ENCODE measurements at regions not wholly inside any gene's neighbourhood (a gene's known extent, or its start where the extent isn't known, plus 50 kb on each side); places are given as distances from the start of the nearest gene placed in this dataset.

DNA sequence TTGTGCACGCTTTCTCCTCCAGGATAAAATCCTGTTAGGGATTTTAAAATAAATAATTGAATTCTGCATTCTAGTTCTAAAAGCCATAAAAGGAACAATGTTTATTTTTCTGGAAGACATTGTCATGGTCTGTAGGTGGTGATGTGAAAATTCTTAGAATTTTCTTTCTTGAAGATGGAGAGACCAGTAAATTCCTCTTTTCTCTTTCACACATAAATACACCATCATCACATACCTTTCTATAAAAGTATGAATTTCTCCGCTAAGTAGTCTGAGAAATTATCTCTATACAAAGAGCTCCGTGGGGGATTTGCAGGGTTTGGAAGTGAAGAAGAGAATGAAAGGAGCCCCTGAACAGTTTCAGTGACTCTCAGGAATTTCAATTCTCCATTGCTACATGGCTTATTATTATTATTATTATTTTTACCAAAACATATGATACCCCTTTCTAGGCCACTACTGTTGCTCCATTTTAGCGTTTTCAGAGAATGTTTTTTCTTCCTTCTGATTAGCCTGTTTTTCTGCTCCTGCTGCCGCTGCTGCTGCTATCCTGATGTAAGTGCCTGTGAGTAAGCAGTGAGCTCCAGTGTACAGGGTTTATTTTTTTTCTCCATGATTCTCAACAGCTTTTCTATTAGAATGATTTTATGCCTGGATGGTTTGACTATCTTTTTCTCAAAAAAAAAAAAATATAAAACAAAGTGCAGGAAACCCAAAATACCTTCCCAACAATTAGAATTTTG, 145.8 kb downstream of the SAMD5 start:
- Mint-ChIP-seq H3K36me3 (no peaks in the 10 kb centered on the region), H3K4me1 (no peaks in the 10 kb centered on the region)

DNA sequence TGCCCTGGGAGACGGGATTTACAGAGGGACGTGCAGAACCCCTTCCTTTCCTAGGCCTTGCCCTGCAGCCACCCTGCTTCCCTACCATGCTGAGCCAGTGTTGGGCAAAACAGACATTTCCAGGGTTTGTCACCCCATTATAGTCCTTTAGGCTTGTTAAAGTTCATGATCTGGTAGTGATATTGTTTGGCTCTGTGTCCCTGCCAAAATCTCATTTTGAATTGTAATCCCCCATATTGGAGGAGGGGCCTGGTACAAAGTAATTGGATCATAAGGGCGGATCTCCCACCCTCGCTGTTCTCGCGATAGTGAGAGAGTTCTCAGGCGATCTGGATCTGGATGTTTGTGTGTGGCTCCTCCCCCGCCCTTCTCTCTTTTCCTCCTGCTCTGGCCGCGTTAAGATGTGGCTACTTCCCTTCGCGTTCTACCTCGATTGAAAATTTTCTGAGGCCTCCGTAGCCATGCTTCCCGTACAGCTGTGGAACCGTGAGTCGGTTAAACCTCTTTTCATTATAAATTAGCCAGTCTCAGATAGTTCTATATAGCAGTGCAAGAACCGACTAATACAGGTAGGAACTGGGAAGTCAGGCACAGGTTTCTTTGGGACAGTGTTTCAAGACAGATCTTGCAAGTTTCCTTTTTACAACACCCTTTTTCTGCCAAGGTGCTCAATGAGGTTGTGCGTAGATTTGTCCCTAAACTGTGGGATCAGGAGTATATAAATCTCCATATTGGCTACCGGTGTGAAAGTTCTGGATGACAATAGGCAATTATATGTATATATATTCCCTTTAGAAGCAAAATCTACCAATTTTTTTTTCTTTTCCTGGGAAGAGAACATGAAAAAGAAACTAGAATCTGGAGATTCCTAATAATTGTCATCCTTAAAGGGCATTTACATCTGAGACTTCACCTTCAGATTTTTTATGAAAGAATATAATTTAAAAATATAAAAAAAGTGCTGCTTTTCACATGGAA, 152.1 kb downstream of the SAMD5 start:
- H3K9me3 Mint-ChIP-seq, result peaks cover 0 to 1% (median 0%) of the 10 kb centered on the region in 3 donors
- H3K4me1 Mint-ChIP-seq, result no peaks in the 10 kb centered on the region
- no peak overlapping the region for H3K4me3 Mint-ChIP-seq
- no peaks in the 10 kb centered on the region for H3K27me3 Mint-ChIP-seq
- no peaks in the 10 kb centered on the region for H3K36me3 Mint-ChIP-seq
- H3K27ac Mint-ChIP-seq, result no peak overlapping the region

More for the DNA sequence above, 145.8 kb downstream of the SAMD5 start:
- Mint-ChIP-seq H3K27me3 (peaks cover 3% of the 10 kb centered on the region), H3K4me3 (no peak overlapping the region), H3K9me3 (peaks cover 0 to 5% (median 0%) of the 10 kb centered on the region in 3 donors), H3K27ac (no peak overlapping the region)

DNA sequence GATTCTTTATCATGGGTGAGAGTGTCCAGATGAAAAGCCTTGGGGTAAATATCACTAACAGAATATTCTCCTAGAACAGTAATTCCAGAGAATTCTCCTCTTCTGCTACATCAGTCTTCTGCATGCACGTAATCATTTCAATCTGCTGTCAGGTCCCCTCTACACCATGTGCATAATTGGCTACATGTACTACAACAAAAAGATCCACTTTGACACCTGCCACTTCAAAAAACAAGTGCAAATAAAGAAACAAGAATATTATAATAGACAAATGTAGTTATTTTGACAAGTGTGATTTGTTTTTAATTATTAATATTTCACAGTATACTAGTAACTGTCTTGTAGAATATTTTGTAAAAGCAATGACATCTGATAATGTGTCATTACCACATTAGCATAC, 154.2 kb downstream of the SAMD5 start:
- Mint-ChIP-seq H3K27me3 (no peaks in the 10 kb centered on the region), H3K36me3 (no peaks in the 10 kb centered on the region), H3K4me3 (no peak overlapping the region), H3K4me1 (no peaks in the 10 kb centered on the region), H3K27ac (no peak overlapping the region), H3K9me3 (peaks cover 0 to 1% (median 0%) of the 10 kb centered on the region in 3 donors)

DNA sequence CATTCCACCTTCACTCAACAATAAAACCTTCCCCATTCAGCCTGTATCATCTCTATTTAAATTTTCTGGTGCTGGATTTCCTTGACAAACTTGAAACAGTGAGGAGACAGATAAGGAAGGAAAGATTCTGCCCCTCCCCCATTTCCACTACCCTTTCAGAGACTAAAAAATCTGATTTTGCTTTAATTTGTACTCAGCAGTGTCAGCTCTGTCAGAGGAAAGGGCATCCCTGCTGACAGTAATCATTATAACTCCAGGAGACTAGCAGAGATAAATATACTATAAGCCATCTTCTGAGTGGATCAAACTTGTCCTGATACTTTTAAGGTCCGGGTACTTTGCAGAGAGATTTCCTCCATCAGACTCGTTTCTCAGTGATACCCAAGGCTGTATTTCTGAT, 155.6 kb downstream of the SAMD5 start:
- Mint-ChIP-seq H3K9me3 (peaks cover 0 to 4% (median 3%) of the 10 kb centered on the region in 3 donors), H3K27ac (no peak overlapping the region), H3K27me3 (no peaks in the 10 kb centered on the region), H3K4me1 (no peaks in the 10 kb centered on the region), H3K4me3 (no peak overlapping the region), H3K36me3 (no peaks in the 10 kb centered on the region)

DNA sequence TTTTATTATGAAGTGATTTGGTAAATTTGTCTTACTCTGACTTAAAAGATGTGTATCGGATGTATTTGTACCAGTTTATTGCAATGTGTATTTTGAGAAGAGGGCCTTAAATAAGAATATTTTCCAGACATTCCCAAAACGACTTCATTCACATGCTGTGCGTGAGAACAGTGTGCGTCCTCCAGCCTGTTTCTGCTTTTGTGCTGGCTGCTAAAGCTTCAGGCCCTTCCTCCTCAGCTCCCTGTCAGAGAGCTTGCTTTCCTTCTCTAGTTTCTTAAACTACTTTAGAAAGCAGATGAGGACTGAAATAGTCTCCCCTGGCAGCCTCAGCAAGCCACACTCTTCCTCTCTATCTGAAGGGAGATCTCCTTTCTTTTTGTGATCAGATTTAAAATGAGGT, 157.8 kb downstream of the SAMD5 start:
- Mint-ChIP-seq H3K4me3 (no peak overlapping the region), H3K4me1 (peaks cover 0 to 1% (median 0%) of the 10 kb centered on the region in 3 donors), H3K27me3 (no peaks in the 10 kb centered on the region), H3K9me3 (peaks cover 2 to 5% (median 3%) of the 10 kb centered on the region in 3 donors), H3K36me3 (peaks cover 2% of the 10 kb centered on the region), H3K27ac (no peak overlapping the region)

DNA sequence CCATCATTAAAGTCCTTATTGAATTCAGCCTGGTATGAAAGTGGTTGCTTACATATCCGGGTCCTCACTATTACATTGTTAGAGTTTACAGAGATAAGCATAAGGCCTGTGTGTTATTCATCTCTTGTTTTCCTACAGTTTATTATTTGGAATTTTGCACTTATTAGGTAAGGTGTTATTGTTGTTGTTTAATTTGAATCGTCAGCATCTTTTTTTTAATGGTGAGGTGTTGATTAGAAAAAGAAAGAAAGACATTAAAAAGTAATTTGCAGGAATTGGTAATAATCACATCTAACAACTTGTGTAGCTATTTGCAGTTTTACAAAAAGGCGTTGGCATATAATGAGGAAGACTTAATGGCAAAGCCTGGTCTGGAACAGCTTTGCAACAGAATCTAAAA, 158.6 kb downstream of the SAMD5 start:
- Mint-ChIP-seq H3K36me3 (peaks cover 2% of the 10 kb centered on the region), H3K9me3 (peaks cover 2 to 5% (median 3%) of the 10 kb centered on the region in 3 donors), H3K27me3 (no peaks in the 10 kb centered on the region), H3K4me3 (no peak overlapping the region), H3K4me1 (peaks cover 0 to 1% (median 0%) of the 10 kb centered on the region in 3 donors), H3K27ac (no peak overlapping the region)

DNA sequence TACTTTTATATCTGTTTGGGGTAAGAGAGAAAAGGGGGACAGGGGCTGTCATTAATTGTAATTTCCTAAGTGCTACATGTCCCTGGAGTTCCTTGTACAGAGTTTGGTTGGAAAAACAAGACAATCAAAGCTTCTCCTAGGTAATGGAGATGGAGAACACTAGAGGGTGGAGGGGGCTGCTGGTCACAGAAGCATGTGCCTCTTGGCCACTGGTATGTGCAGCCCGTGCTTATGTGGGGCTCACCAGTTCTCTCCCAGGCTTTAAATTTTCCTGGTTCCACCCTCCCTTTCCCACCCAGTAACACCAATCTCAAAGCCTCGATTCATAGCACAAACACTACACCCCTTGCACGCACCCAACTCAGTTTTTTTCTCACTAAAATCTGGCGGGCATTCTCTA, 165.6 kb downstream of the SAMD5 start:
- Mint-ChIP-seq H3K27me3 (no peaks in the 10 kb centered on the region), H3K9me3 (peaks cover under 1 to 5% (median 2%) of the 10 kb centered on the region in 3 donors), H3K4me3 (no peak overlapping the region), H3K36me3 (peaks cover 2% of the 10 kb centered on the region), H3K4me1 (peaks cover 0 to 1% (median 0%) of the 10 kb centered on the region in 3 donors), H3K27ac (no peak overlapping the region)

DNA sequence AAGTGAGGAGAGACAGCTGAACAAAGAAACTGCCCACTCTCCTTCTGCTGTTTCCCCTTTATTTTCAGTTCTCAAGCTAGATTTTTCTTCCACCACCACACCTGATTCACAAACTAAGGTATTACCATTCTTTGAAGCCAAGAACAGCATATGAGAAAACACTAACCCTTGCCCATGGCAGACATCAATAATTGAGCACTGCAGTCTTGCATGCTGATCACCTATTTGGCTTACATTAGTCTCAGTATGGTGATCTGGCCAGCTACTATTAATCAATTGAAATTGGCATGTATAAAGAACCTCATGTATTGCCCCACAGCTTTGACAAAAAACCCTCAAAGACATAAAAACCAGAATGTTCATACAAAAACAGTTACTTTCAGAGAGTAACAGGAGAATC, 166.3 kb downstream of the SAMD5 start:
- Mint-ChIP-seq H3K36me3 (no peaks in the 10 kb centered on the region), H3K4me3 (no peak overlapping the region), H3K27ac (no peak overlapping the region), H3K27me3 (no peaks in the 10 kb centered on the region), H3K9me3 (peaks cover 0 to 5% (median 2%) of the 10 kb centered on the region in 3 donors), H3K4me1 (no peaks in the 10 kb centered on the region)

DNA sequence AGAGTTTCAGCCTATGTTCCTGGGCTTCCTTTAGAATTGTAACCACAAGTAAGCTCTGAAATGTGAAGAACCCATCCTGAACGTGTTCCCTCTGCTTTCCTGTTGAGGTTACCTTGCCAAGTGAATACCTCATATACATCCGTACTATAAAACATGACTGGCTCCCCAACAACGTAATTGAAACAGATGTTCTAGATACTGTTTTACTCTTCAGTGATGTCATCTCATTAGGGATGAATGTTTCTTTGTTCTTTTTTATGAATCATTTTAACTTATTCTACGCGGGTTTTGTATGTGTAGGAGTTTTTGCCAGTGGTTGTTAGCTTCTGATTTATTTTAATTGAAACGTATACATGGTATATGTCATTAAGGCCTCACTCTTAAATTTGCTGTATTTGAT, 166.8 kb downstream of the SAMD5 start:
- Mint-ChIP-seq H3K9me3 (peaks cover 0 to 5% (median 2%) of the 10 kb centered on the region in 3 donors), H3K4me3 (no peak overlapping the region)

DNA sequence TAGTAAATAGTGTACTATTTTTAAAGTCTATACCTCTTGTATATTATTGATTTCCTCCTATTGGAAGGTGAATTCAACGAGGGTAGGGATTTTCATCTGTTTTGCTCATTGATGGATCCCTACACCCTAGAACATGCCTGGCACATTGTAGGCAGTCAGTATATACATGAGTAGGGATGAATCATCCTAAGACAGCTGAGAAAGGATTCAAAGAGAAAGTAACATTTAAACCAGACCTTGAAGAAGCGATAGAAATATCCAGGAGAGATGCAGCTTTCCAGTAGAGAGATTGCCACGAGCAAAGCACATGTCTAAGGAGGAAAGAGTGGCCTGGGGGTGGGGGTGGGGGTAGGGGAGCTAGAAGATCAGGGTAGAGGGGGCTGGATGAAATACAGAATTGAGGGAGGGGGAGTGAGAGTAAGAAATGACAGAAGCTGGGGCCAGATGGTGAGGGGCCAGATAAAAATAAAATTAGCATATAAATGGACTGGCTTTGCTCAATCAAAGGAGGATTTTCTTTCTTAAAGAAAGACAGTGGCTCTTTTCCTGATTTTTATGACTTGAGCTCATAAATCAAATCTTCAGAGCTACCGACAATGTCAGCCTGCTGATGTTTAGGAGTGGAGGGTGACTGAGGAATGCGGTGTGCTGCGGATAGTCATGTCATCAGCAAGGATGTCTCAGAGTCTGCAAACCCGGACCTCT, 168.2 kb downstream of the SAMD5 start:
- peaks cover 0 to 5% (median 0%) of the 10 kb centered on the region in 3 donors for H3K9me3 Mint-ChIP-seq
- H3K4me1 Mint-ChIP-seq, result no peaks in the 10 kb centered on the region
- H3K36me3 Mint-ChIP-seq, result no peaks in the 10 kb centered on the region
- H3K27me3 Mint-ChIP-seq, result no peaks in the 10 kb centered on the region
- no peak overlapping the region for H3K4me3 Mint-ChIP-seq
- no peak overlapping the region for H3K27ac Mint-ChIP-seq

More for the DNA sequence above, 166.8 kb downstream of the SAMD5 start:
- H3K4me1 Mint-ChIP-seq, result no peaks in the 10 kb centered on the region
- H3K27me3 Mint-ChIP-seq, result no peaks in the 10 kb centered on the region
- no peak overlapping the region for H3K27ac Mint-ChIP-seq
- H3K36me3 Mint-ChIP-seq, result no peaks in the 10 kb centered on the region

DNA sequence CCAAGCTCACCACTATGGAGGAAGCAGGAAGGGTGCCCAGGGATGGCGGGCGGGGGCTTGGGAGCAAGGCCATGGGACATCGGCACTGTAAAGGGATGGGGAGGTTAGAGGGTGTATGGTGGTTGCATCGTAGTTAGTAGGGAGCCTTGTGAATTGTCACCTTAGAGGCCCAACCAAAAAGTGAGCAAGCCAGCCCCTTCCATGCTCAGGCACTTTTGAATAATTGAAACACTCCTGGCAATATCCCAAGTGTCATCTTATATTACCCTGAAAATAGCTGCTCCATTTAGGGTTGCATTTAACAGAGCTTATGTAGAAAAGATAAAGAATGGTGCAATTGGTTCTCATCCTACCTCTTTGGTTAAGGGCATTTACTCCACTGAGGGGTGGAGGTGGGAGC, 169.2 kb downstream of the SAMD5 start:
- Mint-ChIP-seq H3K4me1 (no peaks in the 10 kb centered on the region), H3K9me3 (peaks cover 0 to 5% (median 0%) of the 10 kb centered on the region in 3 donors), H3K4me3 (no peak overlapping the region), H3K27me3 (no peaks in the 10 kb centered on the region), H3K27ac (no peak overlapping the region), H3K36me3 (no peaks in the 10 kb centered on the region)

DNA sequence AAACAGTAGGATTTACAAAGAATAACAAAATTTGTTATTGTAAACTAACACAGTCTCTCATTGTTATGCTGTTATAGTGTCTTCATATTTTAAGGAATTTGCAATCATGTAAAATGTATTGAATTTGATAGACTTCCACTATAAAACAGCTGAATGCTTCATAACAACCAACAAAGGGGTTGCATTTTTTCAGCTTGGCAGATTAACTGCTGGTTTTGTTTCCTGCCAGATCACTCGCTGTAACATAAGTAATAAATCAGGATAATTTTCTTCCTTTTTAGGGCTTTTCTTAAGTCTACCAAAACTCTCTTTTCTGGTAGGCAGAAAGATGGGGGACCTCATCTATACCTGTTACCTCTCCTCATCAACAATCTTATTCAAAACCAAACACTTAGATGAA, 169.8 kb downstream of the SAMD5 start:
- Mint-ChIP-seq H3K9me3 (peaks cover 0 to 5% (median 0%) of the 10 kb centered on the region in 3 donors), H3K36me3 (no peaks in the 10 kb centered on the region), H3K4me3 (no peak overlapping the region), H3K27me3 (no peaks in the 10 kb centered on the region), H3K4me1 (no peaks in the 10 kb centered on the region), H3K27ac (no peak overlapping the region)

DNA sequence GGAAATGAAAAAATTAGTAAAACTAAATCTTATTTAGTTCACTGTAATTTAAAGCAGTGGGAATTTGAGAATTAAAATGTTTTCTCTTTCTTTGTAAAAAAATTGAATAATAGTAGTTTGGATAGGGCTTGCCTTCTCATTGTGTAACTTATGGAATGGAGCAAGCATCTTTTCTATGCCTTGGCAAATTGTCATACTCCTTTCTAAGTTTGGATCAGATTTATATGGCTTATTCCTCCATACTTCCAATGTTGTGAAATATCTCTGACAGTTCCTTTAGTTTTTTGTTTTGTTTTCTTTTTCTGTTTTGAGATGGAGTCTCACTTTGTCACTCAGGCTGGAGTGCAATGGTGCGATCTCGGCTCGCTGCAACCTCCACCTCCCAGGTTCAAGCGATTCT, 176.4 kb downstream of the SAMD5 start:
- Mint-ChIP-seq H3K36me3 (no peaks in the 10 kb centered on the region), H3K4me1 (no peaks in the 10 kb centered on the region), H3K9me3 (no peaks in the 10 kb centered on the region), H3K4me3 (no peak overlapping the region), H3K27me3 (no peaks in the 10 kb centered on the region), H3K27ac (no peak overlapping the region)

DNA sequence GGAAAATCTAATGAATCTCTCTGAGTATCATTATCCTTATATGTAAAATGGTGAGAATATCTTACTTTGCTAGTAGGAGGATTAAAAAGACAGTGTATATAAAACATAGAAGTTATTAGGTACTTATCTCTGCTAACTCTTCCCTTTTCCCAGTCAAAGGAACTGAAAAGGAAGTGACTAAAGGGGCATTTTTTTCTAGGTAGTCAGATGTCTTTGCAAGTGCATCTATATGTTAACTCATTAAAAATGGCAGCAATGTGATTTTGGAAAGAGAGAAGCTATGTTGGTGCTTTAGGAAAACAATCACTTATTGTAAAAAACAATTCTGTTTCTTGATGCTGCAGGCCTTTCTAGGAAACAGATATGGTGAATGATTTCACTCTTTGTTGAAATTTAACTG, 180.9 kb downstream of the SAMD5 start:
- Mint-ChIP-seq H3K4me3 (no peak overlapping the region), H3K4me1 (no peaks in the 10 kb centered on the region), H3K27me3 (no peaks in the 10 kb centered on the region)

DNA sequence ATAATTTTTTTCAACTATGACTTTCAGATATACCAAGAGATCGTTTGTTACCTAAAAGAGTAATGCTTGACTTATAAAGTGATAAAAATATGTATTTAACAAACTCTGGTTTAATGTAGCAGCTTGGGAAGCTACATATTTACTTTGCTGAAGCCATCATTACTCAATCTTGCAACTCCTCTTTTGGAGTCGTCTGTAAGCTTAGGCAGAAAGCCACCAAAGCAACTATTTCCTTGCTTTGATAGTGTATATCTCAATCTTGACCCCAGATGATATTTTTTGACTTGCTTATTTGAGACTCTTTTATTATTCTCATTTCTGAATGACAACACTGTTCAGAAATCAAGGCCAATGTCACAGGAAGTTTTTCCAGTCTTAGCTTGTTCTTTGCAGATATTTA, 183.0 kb downstream of the SAMD5 start:
- Mint-ChIP-seq H3K9me3 (no peaks in the 10 kb centered on the region), H3K27ac (no peak overlapping the region), H3K4me3 (no peak overlapping the region), H3K27me3 (no peaks in the 10 kb centered on the region), H3K36me3 (no peaks in the 10 kb centered on the region), H3K4me1 (no peaks in the 10 kb centered on the region)

More for the DNA sequence above, 180.9 kb downstream of the SAMD5 start:
- H3K36me3 Mint-ChIP-seq, result no peaks in the 10 kb centered on the region
- H3K27ac Mint-ChIP-seq, result no peak overlapping the region
- no peaks in the 10 kb centered on the region for H3K9me3 Mint-ChIP-seq
